SK-N-DZ (cell line): ENCODE measurements at regions not wholly inside any gene's neighbourhood (a gene's known extent, or its start where the extent isn't known, plus 50 kb on each side); places are given as distances from the start of the nearest gene placed in this dataset.

ENCODE experiments used
- DNase-seq: peaks from one replicate; pipeline ENCODE4 v3.0.0-alpha.2; 2015; ENCODE audit warnings: low spot score

DNA sequence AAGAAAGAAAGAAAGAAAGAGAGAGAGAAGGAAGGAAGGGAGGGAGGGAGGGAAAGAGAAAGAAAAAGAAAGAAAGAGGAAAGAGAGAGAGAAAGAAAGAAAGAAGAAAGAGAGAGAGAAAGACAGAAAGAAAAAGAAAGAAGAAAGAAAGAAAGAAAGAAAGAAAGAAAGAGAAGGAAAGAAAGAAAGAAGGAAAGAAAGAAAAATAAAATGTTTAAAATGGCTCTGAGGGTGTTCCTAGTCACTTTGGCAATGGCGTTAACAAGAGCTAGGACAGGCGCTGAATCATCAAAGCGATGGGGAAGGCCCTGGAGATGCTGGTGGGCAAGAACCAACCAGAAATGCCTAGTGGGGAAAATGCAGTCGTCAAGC is 77.8 kb upstream of the GPC1 start:
- no peak for DNase-seq

DNA sequence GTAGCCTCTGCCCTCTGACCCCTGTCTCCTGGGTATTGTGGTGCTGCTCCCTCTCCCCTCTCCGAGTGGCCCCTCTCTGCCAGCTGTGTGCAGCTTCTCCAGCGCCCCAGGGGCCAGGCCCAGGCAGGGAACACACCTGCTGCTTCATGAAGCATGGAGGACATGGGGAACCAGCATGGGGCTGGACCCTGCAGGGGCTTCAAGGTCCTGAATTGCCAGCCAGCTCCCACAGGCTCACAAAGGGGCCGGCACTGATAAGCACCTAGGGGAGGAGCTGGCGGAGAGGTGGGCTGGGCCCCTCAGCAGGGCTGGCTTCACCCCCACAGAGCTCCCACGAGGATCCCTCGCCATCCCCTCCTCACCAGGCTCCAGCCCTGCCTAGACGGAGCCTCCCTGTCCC is 77.4 kb upstream of the GPC1 start:
- DNase-seq = no peak

- DNase-seq = no peak
Observed at GRCh38 chr2:240358821-240359397, 76.6 kb upstream of the GPC1 start.

DNA sequence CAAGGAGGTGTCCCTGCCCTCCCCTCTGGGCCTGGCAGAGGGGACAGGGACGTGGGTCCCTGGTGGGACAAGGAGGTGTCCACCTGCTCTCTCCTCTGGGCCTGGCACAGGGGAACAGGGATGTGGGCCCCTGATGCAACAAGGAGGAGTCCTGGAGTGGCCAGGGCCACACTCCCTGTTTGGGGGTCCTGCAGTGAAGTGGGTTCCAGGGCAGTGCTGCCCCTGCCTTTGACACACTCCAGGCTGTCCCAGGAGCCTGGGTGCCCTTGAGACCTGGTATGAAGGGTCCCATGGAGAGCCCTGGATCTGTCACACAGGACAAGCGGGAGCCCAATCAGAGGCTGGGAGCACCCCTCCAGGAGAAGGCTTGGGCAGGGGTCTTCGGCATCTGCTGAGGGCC is 75.8 kb upstream of the GPC1 start:
- DNase-seq = no peak

DNA sequence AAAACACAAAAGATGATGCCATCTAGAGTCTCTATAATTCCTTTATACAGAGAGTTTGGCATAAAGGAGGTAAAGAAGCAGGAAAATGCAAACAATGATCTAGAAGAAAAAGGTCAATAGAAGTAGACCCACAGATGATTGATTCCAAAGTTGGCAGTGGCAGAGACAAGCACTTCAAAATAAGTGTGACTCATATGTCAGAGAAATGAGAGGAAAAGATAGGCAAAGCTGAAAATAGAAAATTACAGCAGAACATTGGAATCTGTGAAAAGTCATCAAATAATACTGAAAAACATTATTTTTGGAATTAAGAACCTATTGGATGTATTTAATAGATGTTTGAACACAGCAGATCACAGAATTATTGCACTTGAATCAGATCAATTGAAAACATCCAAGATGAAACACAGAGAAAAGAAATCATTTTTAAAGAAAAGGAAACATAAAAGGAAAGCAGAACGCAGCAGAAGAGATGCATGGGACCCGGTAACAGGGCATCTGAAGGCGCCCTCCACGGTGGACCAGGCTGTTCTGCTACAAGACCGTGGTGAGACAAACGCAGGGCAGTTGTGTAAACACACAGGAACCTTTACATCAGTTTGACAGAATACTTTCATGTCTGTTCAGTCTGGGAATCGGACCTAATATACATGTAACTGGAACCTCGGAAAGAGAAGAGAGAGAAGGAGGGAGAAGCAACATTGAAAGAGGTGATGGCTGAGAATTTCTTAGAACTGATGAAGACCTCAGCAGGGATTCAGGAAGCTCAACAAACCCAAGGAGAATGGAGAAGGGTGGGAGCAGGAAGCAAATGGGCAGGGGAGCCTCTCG is 74.6 kb upstream of the GPC1 start:
- DNase-seq = no peak

GRCh38 chr2:240362216-240362755 is 73.2 kb upstream of the GPC1 start:
- DNase-seq = no peak

DNA sequence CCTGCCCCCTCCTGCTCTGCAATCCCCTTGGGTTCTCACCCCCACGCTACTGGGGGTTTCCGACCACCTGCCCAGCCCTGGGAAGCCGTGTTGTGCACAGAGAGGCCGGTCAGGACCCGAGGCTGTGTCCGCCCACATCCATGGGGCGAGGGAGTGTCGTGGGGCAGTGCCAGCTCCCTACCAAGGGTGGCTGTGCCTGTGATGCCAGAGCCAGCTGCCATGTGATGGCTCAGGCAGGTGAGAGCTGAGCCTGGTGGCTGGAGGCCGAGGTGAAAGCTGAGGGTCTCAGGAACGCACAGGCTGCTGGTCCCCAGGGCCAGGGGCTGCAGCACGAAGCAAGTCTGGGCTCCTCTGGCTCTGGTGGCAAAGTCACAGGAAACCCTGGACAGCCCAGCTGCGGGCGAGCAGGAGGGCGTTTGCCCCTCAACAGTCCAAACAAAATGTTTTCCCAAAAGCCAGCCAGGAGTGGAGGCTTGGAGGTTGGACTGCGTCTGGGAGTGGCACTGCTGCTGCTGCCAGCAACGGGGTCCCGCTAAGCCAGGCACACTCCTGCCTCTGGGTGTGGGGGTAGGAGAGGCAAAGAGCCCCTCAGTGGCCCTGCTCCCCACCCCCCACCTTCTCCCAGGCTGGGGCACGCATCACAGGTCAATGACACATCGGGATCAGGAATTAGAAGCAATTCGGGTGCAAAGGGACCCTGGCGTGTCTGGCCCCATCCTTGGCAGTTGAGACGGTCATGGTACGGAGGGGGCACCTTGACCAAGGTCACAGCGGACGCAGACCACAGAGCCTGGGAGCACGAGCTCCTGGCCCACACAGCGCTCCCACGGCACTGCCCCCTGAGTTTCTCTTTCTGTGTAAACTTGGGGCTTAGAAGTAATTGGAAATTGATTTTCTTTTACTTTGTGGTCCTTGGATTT is 72.4 kb upstream of the GPC1 start:
- DNase-seq = no peak

DNA sequence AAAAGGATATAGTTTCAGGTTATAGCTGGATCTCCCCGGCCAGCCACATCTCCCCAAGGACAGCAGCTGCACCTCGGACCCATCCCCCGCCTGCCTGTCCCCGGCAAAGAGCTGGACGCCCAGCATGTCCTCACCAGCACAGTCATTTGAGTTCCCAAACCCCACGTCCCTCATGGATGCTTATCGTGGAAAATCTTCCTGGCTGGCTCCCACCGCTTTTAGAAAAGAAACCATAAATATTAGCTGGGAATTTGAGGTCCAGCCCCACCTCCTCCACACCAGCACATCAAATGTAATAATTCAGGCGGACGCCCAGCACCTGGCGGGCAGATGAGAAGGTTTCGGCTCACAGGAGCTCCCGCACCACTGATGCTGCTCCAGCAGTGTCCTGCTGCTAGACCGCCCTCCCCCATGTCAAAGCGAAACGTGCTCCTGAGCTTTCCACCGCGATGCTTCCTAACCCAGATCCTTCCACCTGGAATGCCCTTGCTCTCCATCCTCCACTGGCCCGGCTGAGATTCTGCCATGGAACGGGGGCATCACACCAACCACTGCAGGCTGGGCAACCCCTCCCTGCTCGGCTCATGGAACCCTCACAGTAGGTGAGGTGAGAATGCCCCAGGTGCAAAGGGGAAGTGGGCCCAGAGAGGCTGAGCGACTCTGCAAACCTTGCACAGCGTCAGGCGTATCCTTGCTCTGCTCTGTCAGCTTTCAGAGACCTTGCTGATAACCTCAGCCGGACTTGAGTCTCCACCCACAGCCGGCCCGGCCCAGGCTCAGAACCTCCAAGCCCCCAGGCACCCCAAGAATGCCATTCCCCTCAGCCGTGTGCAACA is 71.5 kb upstream of the GPC1 start:
- no peak for DNase-seq

DNA sequence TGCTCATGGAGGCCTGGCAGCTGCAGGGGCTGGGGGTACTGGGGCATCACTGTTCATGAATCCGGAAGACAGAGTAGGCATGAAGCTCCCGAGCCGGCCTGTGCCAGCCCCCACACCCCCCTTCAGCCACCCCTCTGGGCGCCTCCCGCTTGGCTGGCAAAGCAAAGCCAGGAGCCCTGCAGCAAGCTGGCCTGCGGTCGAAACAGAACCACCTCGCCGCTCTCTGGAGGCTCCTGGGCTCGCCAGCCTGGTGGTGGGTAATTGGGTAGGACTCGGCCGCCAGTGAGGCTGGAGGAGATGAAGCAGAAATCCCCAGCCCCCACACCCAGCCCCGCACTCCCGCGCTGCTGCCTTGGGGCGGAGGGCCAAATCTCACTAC is 70.9 kb upstream of the GPC1 start:
- no peak for DNase-seq

- no peak for DNase-seq
Observed at GRCh38 chr2:240364961-240365775, 70.3 kb upstream of the GPC1 start.

DNA sequence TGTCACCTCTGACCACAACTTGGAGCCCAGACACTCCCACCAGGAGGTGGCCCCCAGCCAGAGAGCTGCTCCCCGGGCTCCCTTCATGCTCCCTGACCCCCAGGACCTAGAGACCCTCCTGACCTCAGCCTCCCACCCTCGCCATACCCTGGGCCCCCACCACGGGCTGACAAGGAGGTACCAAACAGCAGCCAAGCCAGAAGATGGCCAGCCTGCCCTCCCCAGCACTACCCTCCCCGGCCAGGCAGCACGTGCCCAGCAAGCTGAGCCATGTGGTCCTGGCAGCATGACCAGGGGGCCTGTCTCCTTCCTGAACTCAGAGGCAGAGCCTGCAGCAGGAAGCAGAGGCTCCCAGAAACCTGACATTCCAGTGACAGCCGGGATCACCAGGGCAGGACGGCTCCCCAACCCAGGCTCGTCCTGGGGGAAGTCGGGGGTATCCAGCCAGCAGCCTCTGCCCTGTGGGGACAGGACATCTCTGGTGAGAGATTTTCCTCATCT is 69.4 kb upstream of the GPC1 start:
- no peak for DNase-seq

DNA sequence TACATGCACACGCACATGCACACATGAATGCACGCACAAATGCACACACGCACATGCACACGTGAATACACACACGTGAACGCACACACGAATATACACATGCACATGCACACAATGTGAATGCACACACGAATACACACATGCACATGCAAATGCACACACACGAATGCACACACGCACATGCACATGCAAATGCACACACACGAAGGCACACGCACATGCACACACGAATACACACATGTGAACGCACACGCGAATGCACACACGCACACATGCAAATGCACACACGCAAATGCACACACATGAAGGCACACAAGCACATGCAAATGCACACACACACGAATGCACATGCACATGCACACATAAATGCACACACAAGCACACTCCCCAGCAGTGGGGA is 68.6 kb upstream of the GPC1 start:
- DNase-seq = no peak

DNA sequence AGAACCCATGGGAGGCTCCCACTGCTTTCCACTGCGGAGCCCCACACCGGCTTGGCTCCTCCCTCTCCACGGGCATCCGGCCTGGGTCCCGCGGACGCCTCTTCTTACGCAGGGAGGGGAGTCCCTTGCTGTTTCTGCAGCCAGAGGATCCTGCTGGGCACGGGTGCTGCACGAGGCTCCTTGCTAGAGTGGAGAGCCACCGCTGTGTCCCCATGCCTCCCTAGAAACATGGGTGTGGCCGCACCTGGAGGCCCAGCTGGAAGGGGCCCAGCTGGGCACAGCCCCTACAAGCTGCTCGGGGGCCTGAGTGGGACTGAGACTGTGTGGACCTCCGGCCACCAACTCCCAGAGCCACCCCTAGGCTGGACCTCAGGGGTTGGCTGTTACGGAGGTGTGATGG is 67.7 kb upstream of the GPC1 start:
- no peak for DNase-seq

DNA sequence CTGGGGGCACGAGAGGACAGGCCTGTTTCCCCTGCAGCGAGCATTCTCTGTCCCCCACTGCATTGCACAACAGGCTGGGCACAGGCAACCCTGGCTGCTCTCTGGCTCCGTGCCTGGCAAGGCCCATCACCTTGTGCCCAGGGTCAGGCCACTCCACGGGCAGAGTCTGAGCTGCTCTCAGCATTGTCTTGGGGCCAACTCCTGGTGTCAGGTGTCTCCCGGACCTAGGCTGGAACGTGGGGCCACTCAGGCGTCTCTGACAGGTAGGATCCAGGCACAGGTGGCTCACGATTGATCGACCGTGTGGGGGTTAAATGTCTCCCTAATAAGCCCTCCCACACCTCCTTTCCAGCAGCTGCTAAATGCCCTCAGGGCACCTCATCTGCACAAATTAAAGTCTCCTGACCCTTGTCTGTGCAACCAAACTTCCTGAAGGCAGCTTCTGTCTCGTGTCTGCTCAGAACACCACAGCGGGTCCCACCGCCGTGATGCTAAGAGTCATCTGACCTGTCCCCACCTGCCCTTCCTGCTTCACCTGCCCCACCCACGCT is 66.6 kb upstream of the GPC1 start:
- DNase-seq = no peak

DNA sequence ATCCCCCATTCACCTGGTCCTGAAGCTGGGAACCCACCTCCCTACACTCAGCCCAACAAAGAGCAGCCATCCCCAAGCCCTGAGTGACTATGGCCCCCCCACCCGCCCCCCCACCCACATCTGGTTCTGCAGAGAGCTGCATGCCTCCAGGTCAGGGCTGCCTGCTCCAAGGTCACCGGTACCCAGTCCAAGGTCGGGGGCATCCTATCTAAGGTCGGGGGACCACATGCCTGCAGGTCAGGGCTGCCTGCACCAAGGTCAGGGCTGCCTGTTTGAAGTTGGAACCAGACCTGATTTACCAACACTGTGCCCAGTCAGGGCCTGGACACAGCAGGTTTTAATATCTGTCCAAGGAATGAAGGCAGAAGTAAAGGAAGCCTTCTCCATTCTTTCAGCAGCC is 66.1 kb upstream of the GPC1 start:
- DNase-seq = no peak

DNA sequence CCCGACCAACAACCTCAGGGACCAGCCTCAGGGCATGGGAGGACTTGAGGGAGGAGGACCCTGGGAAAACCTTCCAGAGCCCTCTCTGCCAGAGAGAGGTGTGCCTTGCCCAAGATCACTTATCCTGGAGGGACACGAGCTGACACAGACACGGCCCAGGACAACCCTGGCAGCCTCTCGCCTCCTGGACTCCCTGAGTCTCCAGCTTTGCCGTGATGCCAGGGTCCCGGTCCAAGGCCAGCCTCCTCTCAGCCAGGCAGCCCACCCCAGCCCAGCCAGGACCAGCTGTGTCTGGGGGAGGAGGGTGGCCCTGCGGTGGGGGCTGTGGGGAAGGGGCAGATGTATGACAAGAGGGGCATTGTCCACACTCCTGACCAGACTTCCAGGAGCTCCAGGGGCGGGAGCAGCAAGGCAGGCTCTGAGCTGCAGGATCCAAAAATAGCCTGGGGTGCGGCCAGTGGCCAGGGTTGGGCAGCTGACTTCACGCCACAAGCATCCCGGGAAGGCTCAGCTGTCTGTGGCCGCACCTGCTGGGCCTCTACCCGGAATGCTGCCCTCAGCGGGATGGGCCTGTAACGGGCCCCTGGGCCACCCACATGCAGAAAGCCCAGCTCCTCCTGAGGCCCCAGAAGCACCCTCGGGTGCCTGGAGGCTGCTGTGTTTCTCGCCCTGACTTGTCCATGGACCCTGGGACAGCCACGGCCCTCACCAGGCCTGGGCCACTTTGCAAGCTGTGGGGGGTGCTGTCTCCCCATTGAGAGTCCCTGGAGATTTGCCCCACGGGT is 65.5 kb upstream of the GPC1 start:
- DNase-seq = no peak

GRCh38 chr2:240371129-240372000 is 64.1 kb upstream of the GPC1 start:
- DNase-seq = no peak

DNA sequence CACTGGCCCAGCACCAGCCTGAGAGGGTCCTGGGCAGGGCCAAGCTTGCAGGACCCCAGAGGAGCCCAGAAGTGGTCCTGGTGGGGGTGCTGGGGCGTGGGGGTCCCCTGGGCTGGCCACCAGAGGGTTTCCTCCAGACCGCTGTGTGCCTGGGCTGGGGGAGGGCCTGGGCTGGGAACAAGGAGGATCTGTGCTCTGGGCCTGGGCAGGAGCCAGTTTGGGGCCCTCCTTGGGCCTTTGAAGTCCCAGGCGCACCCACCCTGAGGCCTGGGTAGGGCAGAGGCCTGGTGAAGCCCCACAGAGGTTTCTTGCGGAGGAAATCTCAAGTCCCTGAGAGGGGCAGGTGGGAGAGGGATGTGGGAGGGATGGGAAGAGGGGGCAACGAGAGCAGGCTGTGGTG is 63.4 kb upstream of the GPC1 start:
- DNase-seq = no peak
